ENCODE measurements at regions not wholly inside any gene's neighbourhood (a gene's known extent, or its start where the extent isn't known, plus 50 kb on each side); places are given as distances from the start of the nearest gene placed in this dataset.

DNA sequence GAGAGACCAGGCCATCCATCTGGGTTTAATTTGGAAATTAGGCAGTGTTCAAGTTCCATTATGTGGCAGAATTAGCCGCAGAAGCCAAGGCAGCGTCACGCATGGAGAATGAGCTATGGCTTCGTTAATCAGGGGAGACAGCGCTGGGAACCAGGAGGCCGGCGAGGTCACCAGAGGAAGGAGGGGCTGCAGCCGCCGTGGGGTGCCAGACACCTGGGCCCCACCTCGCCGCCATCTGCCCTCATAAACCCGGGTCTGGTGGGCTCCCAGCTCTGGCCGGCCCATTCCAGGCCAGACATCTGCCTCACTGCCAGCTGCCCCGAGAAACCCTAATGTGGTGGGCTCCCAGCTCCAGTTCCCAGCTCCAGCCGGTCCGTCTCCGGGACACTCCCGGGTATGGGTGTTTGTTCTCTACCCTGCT, 676.9 kb downstream of the BRD1 start:
- Histone ChIP-seq H3K9ac (ENCODE audit: low read length) (no peak overlapping the region), H4K20me1 (ENCODE audit: control insufficient read depth, insufficient read depth, low read length, poor library complexity, severe bottlenecking) (no peaks in the 10 kb centered on the region), H3K79me2 (ENCODE audit: control insufficient read depth, insufficient read depth, low read length) (no peaks in the 10 kb centered on the region), H3K4me1 (ENCODE audit: control insufficient read depth in 2 of 2, insufficient read depth in 2 of 2, low read length in 2 of 2) (no peaks in the 10 kb centered on the region), H3K9me3 (ENCODE audit: control extremely low read depth in 1 of 3, control insufficient read depth in 2 of 3, insufficient read depth in 1 of 3, low read length in 2 of 3) (peaks cover 0 to 16% (median 0%) of the 10 kb centered on the region in 3 donors), H3K27me3 (replicated peaks in 1 of 4; ENCODE audit: control extremely low read depth in 1 of 4, control insufficient read depth in 3 of 4, insufficient read depth in 4 of 4, low read length in 3 of 4) (no peaks in the 10 kb centered on the region), H3K4me3 (ENCODE audit: control extremely low read depth in 1 of 5, extremely low read depth in 1 of 5, insufficient read depth in 1 of 5, low read depth in 2 of 5, low read length in 4 of 5) (no peak overlapping the region), H2AFZ (ENCODE audit: insufficient read depth, low read depth, low read length, poor library complexity, severe bottlenecking) (no peak overlapping the region), H3K4me2 (replicated peaks; ENCODE audit: low read depth, low read length, poor library complexity, severe bottlenecking) (no peak overlapping the region), H3K27ac (ENCODE audit: low read length in 2 of 2) (no peak overlapping the region), H3K36me3 (replicated peaks in 1 of 2; ENCODE audit: control extremely low read depth in 1 of 2, control insufficient read depth in 1 of 2, extremely low read depth in 1 of 2, insufficient read depth in 2 of 2, low read length in 1 of 2) (no peaks in the 10 kb centered on the region)
- no peak for ATAC-seq (ENCODE audit: low read depth)
- intact Hi-C loops (cut with micrococcal nuclease): no loop called here
- ChIA-PET CTCF (no interaction called here), POLR2A (no interaction called here)
- Mint-ChIP-seq H3K4me3 (no peak overlapping the region), H3K9me3 (ENCODE audit: insufficient read depth) (no peaks in the 10 kb centered on the region), H3K27ac (no peak overlapping the region), H3K4me1 (no peaks in the 10 kb centered on the region), H3K27me3 (peaks cover 8% of the 10 kb centered on the region)
- DNase-seq: no peak
- WGBS (ENCODE audit: insufficient coverage): 92% methylated on average over 18 of the region's 18 CpGs
- TF ChIP-seq EZH2 (IDR thresholded peaks at IDR 0.05; ENCODE audit: borderline replicate concordance, insufficient read depth, low read depth, low read length, poor library complexity, severe bottlenecking): no peak
- TF ChIP-seq CTCF (IDR thresholded peaks at IDR 0.05): no peak

DNA sequence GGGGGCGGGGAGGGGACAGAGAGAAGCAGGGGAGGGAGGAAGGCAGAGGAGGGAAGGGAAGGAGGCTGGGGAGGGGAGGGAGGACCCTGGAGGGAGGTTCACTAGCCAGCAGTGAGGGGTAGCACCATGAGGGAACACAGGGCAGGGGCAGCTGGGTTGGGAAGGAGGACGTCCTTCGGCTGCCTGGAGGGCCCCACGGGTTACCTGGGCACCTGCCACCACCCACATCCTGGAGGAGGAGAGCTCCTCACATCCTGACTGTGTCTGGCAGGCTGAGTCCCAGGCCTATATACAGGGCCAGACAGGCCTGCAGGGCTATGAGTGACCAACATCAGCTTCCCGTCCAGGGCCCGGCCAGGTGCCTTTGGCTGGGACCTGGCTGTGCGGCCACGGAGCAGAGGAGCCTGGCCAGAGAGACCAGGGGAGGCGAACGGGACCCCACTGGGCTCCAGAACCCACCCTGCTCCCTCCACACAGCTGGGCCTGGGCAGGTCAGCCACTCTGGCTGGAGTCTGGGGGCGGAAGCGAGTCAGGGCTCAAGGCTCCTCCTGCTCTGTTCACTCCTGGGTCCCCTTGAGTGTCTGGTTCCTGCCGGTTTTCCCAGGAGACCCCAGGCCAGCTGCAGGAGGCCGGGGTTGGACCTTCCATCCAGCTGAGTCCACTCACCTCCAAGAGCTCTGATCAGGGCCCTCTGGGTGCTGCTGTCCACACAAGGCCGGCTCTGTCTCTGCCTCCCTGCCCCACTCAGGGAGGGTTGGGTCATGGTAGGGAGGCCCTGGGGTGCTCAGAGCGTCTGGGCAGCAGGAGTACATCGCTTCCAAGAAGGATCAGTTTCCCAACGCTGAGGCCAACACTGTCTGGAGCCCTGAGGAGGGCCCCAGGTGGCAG, 677.7 kb downstream of the BRD1 start:
- no peak overlapping the region for H3K9ac ChIP-seq (ENCODE audit: low read length)
- WGBS (ENCODE audit: insufficient coverage): 79% methylated on average over 15 of the region's 18 CpGs
- no peaks in the 10 kb centered on the region for H3K4me1 Mint-ChIP-seq

More for the DNA sequence above, 677.7 kb downstream of the BRD1 start:
- Histone ChIP-seq H2AFZ (ENCODE audit: insufficient read depth, low read depth, low read length, poor library complexity, severe bottlenecking) (no peak overlapping the region), H3K4me2 (replicated peaks; ENCODE audit: low read depth, low read length, poor library complexity, severe bottlenecking) (no peak overlapping the region), H3K27ac (ENCODE audit: low read length in 2 of 2) (no peak overlapping the region), H3K9me3 (ENCODE audit: control extremely low read depth in 1 of 3, control insufficient read depth in 2 of 3, insufficient read depth in 1 of 3, low read length in 2 of 3) (peaks cover 0 to 8% (median 0%) of the 10 kb centered on the region in 3 donors), H3K4me1 (ENCODE audit: control insufficient read depth in 2 of 2, insufficient read depth in 2 of 2, low read length in 2 of 2) (no peaks in the 10 kb centered on the region), H4K20me1 (ENCODE audit: control insufficient read depth, insufficient read depth, low read length, poor library complexity, severe bottlenecking) (no peaks in the 10 kb centered on the region), H3K27me3 (replicated peaks in 1 of 4; ENCODE audit: control extremely low read depth in 1 of 4, control insufficient read depth in 3 of 4, insufficient read depth in 4 of 4, low read length in 3 of 4) (no peaks in the 10 kb centered on the region), H3K79me2 (ENCODE audit: control insufficient read depth, insufficient read depth, low read length) (no peaks in the 10 kb centered on the region), H3K36me3 (replicated peaks in 1 of 2; ENCODE audit: control extremely low read depth in 1 of 2, control insufficient read depth in 1 of 2, extremely low read depth in 1 of 2, insufficient read depth in 2 of 2, low read length in 1 of 2) (no peaks in the 10 kb centered on the region), H3K4me3 (ENCODE audit: control extremely low read depth in 1 of 5, extremely low read depth in 1 of 5, insufficient read depth in 1 of 5, low read depth in 2 of 5, low read length in 4 of 5) (no peak overlapping the region)
- no peak for ATAC-seq (ENCODE audit: low read depth)
- TF ChIP-seq CTCF (IDR thresholded peaks at IDR 0.05) (no peak), EZH2 (IDR thresholded peaks at IDR 0.05; ENCODE audit: borderline replicate concordance, insufficient read depth, low read depth, low read length, poor library complexity, severe bottlenecking) (no peak)
- intact Hi-C loops (cut with micrococcal nuclease): no loop called here
- DNase-seq: no peak
- ChIA-PET CTCF (no interaction called here), POLR2A (no interaction called here)
- Mint-ChIP-seq H3K4me3 (no peak overlapping the region), H3K27ac (no peak overlapping the region), H3K27me3 (peaks cover 8% of the 10 kb centered on the region), H3K9me3 (ENCODE audit: insufficient read depth) (no peaks in the 10 kb centered on the region)
